ENCODE measurements at regions not wholly inside any gene's neighbourhood (a gene's known extent, or its start where the extent isn't known, plus 50 kb on each side); places are given as distances from the start of the nearest gene placed in this dataset.

DNA sequence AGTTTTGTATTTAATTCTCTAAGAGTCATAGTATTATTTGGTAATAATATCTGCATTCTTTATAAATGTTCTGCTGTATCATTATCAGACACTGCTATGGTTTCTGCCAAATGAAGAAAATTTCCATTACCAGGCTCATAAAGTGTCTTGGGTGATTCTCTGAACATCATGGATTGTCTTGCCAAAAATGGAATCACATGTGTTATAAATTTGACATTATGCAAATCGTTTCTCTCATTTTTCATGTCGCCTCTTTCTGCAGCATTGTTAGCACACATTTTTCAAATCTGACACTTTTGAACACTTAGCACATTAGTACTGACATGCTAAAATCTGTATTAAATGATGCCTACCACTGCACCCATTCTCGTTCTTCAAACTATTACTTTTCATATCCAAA lies 74.2 kb upstream of the NEK7 start:
- no peaks in the 10 kb centered on the region for H4K20me1 ChIP-seq (ENCODE audit: insufficient read depth)
- no peaks in the 10 kb centered on the region for H3K27me3 ChIP-seq (ENCODE audit: insufficient read depth, low read length)
- H3K27ac ChIP-seq (ENCODE audit: low read depth, low read length), result no peak overlapping the region
- RAD21 ChIA-PET (ENCODE audit: low non-redundant PET in 1 of 2, low total read pairs in 2 of 2, uncharacterized antibody in 2 of 2, unreplicated experiment in 2 of 2), result no interaction called here
- no peaks in the 10 kb centered on the region for H3K9me3 ChIP-seq (ENCODE audit: control insufficient read depth in 1 of 2, insufficient read depth in 1 of 2, low read depth in 1 of 2, low read length in 2 of 2)
- no peak for TF ChIP-seq TCF7L2 (IDR thresholded peaks at IDR 0.05; ENCODE audit: borderline replicate concordance, extremely low read depth, insufficient read depth, insufficient read length)
- no peak overlapping the region for H3K4me3 ChIP-seq (replicated peaks in 1 of 2; ENCODE audit: low read depth in 1 of 2, low read length in 2 of 2)
- ATAC-seq (no peak), DNase-seq (ENCODE audit: low read depth, low spot score) (no peak)
- H2AFZ ChIP-seq (ENCODE audit: low read depth, low read length, poor library complexity, severe bottlenecking), result no peak overlapping the region
- POLR2A ChIA-PET, result no interaction called here
- intact Hi-C loops (cut with micrococcal nuclease), result no loop called here
- no peak overlapping the region for H3K9ac ChIP-seq (ENCODE audit: low read length)
- no TSS peak for BruUV-seq (replicated peaks)
- H3K36me3 ChIP-seq (ENCODE audit: control insufficient read depth in 1 of 2, insufficient read depth in 2 of 2, low read length in 2 of 2), result no peaks in the 10 kb centered on the region
- CTCF ChIA-PET, result no interaction called here
- no peak overlapping the region for H3K4me2 ChIP-seq (ENCODE audit: low read length)
- H3K9me2 ChIP-seq (ENCODE audit: insufficient read depth), result no peaks in the 10 kb centered on the region
- H3K4me1 ChIP-seq (ENCODE audit: control insufficient read depth in 1 of 2, insufficient read depth in 2 of 2, low read length in 2 of 2), result no peaks in the 10 kb centered on the region
- H3K79me2 ChIP-seq (ENCODE audit: insufficient read depth, low read length), result no peaks in the 10 kb centered on the region

GRCh38 chr1:198083549-198083948 lies 73.2 kb upstream of the NEK7 start:
- Histone ChIP-seq H3K9me3 (ENCODE audit: control insufficient read depth in 1 of 2, insufficient read depth in 1 of 2, low read depth in 1 of 2, low read length in 2 of 2) (no peaks in the 10 kb centered on the region), H3K79me2 (ENCODE audit: insufficient read depth, low read length) (no peaks in the 10 kb centered on the region), H3K36me3 (ENCODE audit: control insufficient read depth in 1 of 2, insufficient read depth in 2 of 2, low read length in 2 of 2) (no peaks in the 10 kb centered on the region), H4K20me1 (ENCODE audit: insufficient read depth) (no peaks in the 10 kb centered on the region), H3K27ac (ENCODE audit: low read depth, low read length) (no peak overlapping the region), H3K4me2 (ENCODE audit: low read length) (no peak overlapping the region), H3K27me3 (ENCODE audit: insufficient read depth, low read length) (no peaks in the 10 kb centered on the region), H3K4me3 (replicated peaks in 1 of 2; ENCODE audit: low read depth in 1 of 2, low read length in 2 of 2) (no peak overlapping the region), H3K9me2 (ENCODE audit: insufficient read depth) (no peaks in the 10 kb centered on the region), H3K9ac (ENCODE audit: low read length) (no peak overlapping the region), H3K4me1 (ENCODE audit: control insufficient read depth in 1 of 2, insufficient read depth in 2 of 2, low read length in 2 of 2) (no peaks in the 10 kb centered on the region), H2AFZ (ENCODE audit: low read depth, low read length, poor library complexity, severe bottlenecking) (no peak overlapping the region)
- POLR2A ChIA-PET, result no interaction called here
- RAD21 ChIA-PET (ENCODE audit: low non-redundant PET in 1 of 2, low total read pairs in 2 of 2, uncharacterized antibody in 2 of 2, unreplicated experiment in 2 of 2), result no interaction called here
- intact Hi-C loops (cut with micrococcal nuclease), result no loop called here
- ATAC-seq (no peak), DNase-seq (ENCODE audit: low read depth, low spot score) (no peak)
- CTCF ChIA-PET, result no interaction called here
- BruUV-seq (replicated peaks), result no TSS peak
- TF ChIP-seq CBX3 (IDR thresholded peaks at IDR 0.05; ENCODE audit: low read depth), result no peak
- no peak for TF ChIP-seq REST (IDR thresholded peaks at IDR 0.05; ENCODE audit: low read depth)
- no peak for TF ChIP-seq ZFX (IDR thresholded peaks at IDR 0.05)
- TF ChIP-seq, protein P1, sequence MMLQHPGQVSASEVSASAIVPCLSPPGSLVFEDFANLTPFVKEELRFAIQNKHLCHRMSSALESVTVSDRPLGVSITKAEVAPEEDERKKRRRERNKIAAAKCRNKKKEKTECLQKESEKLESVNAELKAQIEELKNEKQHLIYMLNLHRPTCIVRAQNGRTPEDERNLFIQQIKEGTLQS (IDR thresholded peaks at IDR 0.05), result no peak
- no peak for TF ChIP-seq POLR2A (IDR thresholded peaks at IDR 0.05; ENCODE audit: borderline replicate concordance, extremely low read depth, insufficient read depth, insufficient read length)
- TF ChIP-seq YY1 (IDR thresholded peaks at IDR 0.05; ENCODE audit: extremely low read depth, insufficient replicate concordance, low read depth, low read length), result no peak
- TF ChIP-seq POLR2AphosphoS5 (IDR thresholded peaks at IDR 0.05; ENCODE audit: low read depth, low read length), result no peak
- no peak for TF ChIP-seq MAX (IDR thresholded peaks at IDR 0.05)
- TF ChIP-seq SIN3A (IDR thresholded peaks at IDR 0.05; ENCODE audit: low read depth), result no peak
- TF ChIP-seq FOSL1 (IDR thresholded peaks at IDR 0.05; ENCODE audit: low read depth), result no peak
- no peak for TF ChIP-seq RAD21 (IDR thresholded peaks at IDR 0.05; ENCODE audit: low read depth)
- TF ChIP-seq CEBPB (IDR thresholded peaks at IDR 0.05; ENCODE audit: low read depth), result no peak
- TF ChIP-seq ELF1 (IDR thresholded peaks at IDR 0.05; ENCODE audit: borderline replicate concordance, low read depth), result no peak
- no peak for TF ChIP-seq ZNF274 (IDR thresholded peaks at IDR 0.05; ENCODE audit: low read depth, low read length)
- no peak for TF ChIP-seq SP1 (IDR thresholded peaks at IDR 0.05; ENCODE audit: low read depth)
- TF ChIP-seq EGR1 (IDR thresholded peaks at IDR 0.05; ENCODE audit: low read depth), result no peak
- no peak for TF ChIP-seq CTCF (IDR thresholded peaks at IDR 0.05 in 2 of 3, conservative IDR thresholded peaks at IDR 0.05 in 1 of 3; ENCODE audit: borderline replicate concordance in 1 of 3, insufficient read depth in 1 of 3, low read depth in 2 of 3, low read length in 2 of 3)
- no peak for TF ChIP-seq SRF (IDR thresholded peaks at IDR 0.05; ENCODE audit: low read depth)
